H7 (cell line): ENCODE measurements at regions not wholly inside any gene's neighbourhood (a gene's known extent, or its start where the extent isn't known, plus 50 kb on each side); places are given as distances from the start of the nearest gene placed in this dataset.
"Not testable (repeated sequence)": the region's sequence is repeated elsewhere in the genome, so short reads cannot be mapped to it uniquely, and the experiment has no call there.

ENCODE experiments used
- DNase-seq: peaks from one replicate; pipeline ENCODE4 v3.0.0; 2012
- H3K27me3 ChIP-seq: 2 replicates; pipeline ENCODE4 v1.6.0; 2011; ENCODE audit warnings: mild to moderate bottlenecking, low read length; ENCODE audit not compliant: control insufficient read depth, insufficient read depth
- H3K36me3 ChIP-seq: replicated peaks from 2 replicates; pipeline ENCODE4 v1.5.1; 2011; ENCODE audit warnings: low read length; ENCODE audit not compliant: control insufficient read depth, insufficient read depth
- H3K4me3 ChIP-seq: 2 replicates; pipeline ENCODE4 v1.5.1; 2011; ENCODE audit warnings: low read depth, mild to moderate bottlenecking, control low read depth, low read length, moderate library complexity; ENCODE audit not compliant: insufficient read depth

GRCh38 chr20:26094498-26094897 lies 397.8 kb upstream of the ZNF337 start:
- not testable (repeated sequence) for H3K36me3 ChIP-seq, H3K27me3 ChIP-seq, DNase-seq, H3K4me3 ChIP-seq

GRCh38 chr20:26091921-26092320 lies 395.3 kb upstream of the ZNF337 start:
- not testable (repeated sequence) for H3K27me3 ChIP-seq, H3K4me3 ChIP-seq, DNase-seq, H3K36me3 ChIP-seq

GRCh38 chr20:26086195-26086594 lies 389.5 kb upstream of the ZNF337 start:
- not testable (repeated sequence) for DNase-seq, H3K4me3 ChIP-seq, H3K27me3 ChIP-seq, H3K36me3 ChIP-seq

GRCh38 chr20:26073972-26074371 lies 377.3 kb upstream of the ZNF337 start:
- H3K4me3 ChIP-seq, DNase-seq, H3K36me3 ChIP-seq, H3K27me3 ChIP-seq: not testable (repeated sequence)

GRCh38 chr20:26059324-26059723 lies 362.7 kb upstream of the ZNF337 start:
- H3K27me3 ChIP-seq, H3K4me3 ChIP-seq, DNase-seq, H3K36me3 ChIP-seq: not testable (repeated sequence)

GRCh38 chr20:26058446-26058845 lies 361.8 kb upstream of the ZNF337 start:
- not testable (repeated sequence) for DNase-seq, H3K4me3 ChIP-seq, H3K36me3 ChIP-seq, H3K27me3 ChIP-seq

- not testable (repeated sequence) for H3K27me3 ChIP-seq, H3K4me3 ChIP-seq, H3K36me3 ChIP-seq, DNase-seq
Measured at GRCh38 chr20:26057135-26057752, 360.6 kb upstream of the ZNF337 start.

GRCh38 chr20:26025792-26026191 lies 329.1 kb upstream of the ZNF337 start:
- not testable (repeated sequence) for DNase-seq, H3K4me3 ChIP-seq, H3K27me3 ChIP-seq, H3K36me3 ChIP-seq

GRCh38 chr20:26010942-26011276 lies 314.3 kb upstream of the ZNF337 start:
- not testable (repeated sequence) for H3K4me3 ChIP-seq, H3K27me3 ChIP-seq, H3K36me3 ChIP-seq, DNase-seq

GRCh38 chr20:26010224-26010941 lies 313.7 kb upstream of the ZNF337 start:
- DNase-seq, H3K36me3 ChIP-seq, H3K27me3 ChIP-seq: not testable (repeated sequence)
- peak overlapping the region; percentile 54 for H3K4me3 ChIP-seq

GRCh38 chr20:26009402-26010223 lies 313.0 kb upstream of the ZNF337 start:
- H3K4me3 ChIP-seq: peak overlapping the region; percentile 54
- not testable (repeated sequence) for H3K36me3 ChIP-seq, H3K27me3 ChIP-seq, DNase-seq

- not testable (repeated sequence) for H3K27me3 ChIP-seq, H3K36me3 ChIP-seq, H3K4me3 ChIP-seq, DNase-seq
Measured at GRCh38 chr20:26008026-26008425, 311.4 kb upstream of the ZNF337 start.

- H3K4me3 ChIP-seq, DNase-seq, H3K36me3 ChIP-seq, H3K27me3 ChIP-seq: not testable (repeated sequence)
Measured at GRCh38 chr20:26006164-26006563, 309.5 kb upstream of the ZNF337 start.

- not testable (repeated sequence) for H3K4me3 ChIP-seq, DNase-seq, H3K27me3 ChIP-seq, H3K36me3 ChIP-seq
Measured at GRCh38 chr20:26003959-26004358, 307.3 kb upstream of the ZNF337 start.
